WERI-Rb-1 (cell line): ENCODE measurements at regions not wholly inside any gene's neighbourhood (a gene's known extent, or its start where the extent isn't known, plus 50 kb on each side); places are given as distances from the start of the nearest gene placed in this dataset.

Experiments used
- DNase-seq: peaks from one replicate; pipeline ENCODE4 v3.0.0-alpha.2; 2020
- H3K27ac ChIP-seq: fragments of 250-450 bp; sonication (Bioruptor Pico); 2 replicates; pipeline ENCODE4 v1.5.1; 2020; ENCODE audit warnings: mild to moderate bottlenecking, moderate library complexity
- H3K27me3 ChIP-seq: fragments of 250-450 bp; sonication (Bioruptor Pico); 2 replicates; pipeline ENCODE4 v1.5.1; 2021; ENCODE audit warnings: mild to moderate bottlenecking, low read depth, moderate library complexity; ENCODE audit not compliant: insufficient read depth, severe bottlenecking
- H3K36me3 ChIP-seq: fragments of 250-450 bp; sonication (Bioruptor Pico); 2 replicates; pipeline ENCODE4 v1.5.1; 2020; ENCODE audit warnings: mild to moderate bottlenecking, moderate library complexity
- H3K4me3 ChIP-seq: 2 replicates; pipeline ENCODE4 v1.5.1; 2011; ENCODE audit warnings: low read depth, mild to moderate bottlenecking, control low read depth, low read length
- H3K9me3 ChIP-seq: fragments of 250-450 bp; sonication (Bioruptor Pico); 2 replicates; pipeline ENCODE4 v1.5.1; 2021; ENCODE audit warnings: mild to moderate bottlenecking, moderate library complexity; ENCODE audit not compliant: severe bottlenecking
- TF ChIP-seq, protein P1 (sequence below): IDR thresholded peaks from 2 replicates; pipeline ENCODE4 v1.5.1; 2011; ENCODE audit warnings: low read depth, mild to moderate bottlenecking, control low read depth, inconsistent platforms, low read length

DNA sequence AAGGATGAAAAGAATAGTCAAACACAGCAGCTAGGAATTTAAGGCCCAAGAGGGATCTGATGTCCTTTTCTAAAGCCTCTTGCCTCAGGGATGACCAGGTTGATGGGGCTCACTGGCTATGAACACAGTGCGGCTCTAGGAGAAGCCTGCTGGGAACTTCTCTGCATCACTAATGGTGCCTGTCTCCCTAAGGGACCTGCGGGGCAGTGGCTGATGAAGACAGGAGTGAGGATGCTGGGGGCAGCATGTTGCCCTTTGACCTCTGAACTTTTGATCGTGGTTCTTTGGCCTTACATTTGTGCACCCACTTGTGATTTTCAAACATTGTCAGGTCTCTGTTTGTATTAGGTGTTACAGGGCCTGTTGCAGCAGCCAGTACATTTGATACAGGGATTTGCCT is 64.9 kb upstream of the KLHL25 start:
- TF ChIP-seq, protein P1, sequence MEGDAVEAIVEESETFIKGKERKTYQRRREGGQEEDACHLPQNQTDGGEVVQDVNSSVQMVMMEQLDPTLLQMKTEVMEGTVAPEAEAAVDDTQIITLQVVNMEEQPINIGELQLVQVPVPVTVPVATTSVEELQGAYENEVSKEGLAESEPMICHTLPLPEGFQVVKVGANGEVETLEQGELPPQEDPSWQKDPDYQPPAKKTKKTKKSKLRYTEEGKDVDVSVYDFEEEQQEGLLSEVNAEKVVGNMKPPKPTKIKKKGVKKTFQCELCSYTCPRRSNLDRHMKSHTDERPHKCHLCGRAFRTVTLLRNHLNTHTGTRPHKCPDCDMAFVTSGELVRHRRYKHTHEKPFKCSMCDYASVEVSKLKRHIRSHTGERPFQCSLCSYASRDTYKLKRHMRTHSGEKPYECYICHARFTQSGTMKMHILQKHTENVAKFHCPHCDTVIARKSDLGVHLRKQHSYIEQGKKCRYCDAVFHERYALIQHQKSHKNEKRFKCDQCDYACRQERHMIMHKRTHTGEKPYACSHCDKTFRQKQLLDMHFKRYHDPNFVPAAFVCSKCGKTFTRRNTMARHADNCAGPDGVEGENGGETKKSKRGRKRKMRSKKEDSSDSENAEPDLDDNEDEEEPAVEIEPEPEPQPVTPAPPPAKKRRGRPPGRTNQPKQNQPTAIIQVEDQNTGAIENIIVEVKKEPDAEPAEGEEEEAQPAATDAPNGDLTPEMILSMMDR = no peak
- no peak overlapping the region for H3K4me3 ChIP-seq
- H3K27me3 ChIP-seq = peaks cover 12% of the 10 kb centered on the region
- no peak for DNase-seq
- H3K27ac ChIP-seq = no peak overlapping the region
- H3K36me3 ChIP-seq = no peaks in the 10 kb centered on the region
- H3K9me3 ChIP-seq = no peaks in the 10 kb centered on the region

- peaks cover 9% of the 10 kb centered on the region for H3K27me3 ChIP-seq
- no peak overlapping the region for H3K27ac ChIP-seq
- TF ChIP-seq, protein P1 = no peak
These were observed 65.9 kb upstream of the KLHL25 start for GRCh38 chr15:85860394-85861161.

GRCh38 chr15:85865070-85865684 is 70.5 kb upstream of the KLHL25 start:
- H3K36me3 ChIP-seq = no peaks in the 10 kb centered on the region
- H3K27me3 ChIP-seq = no peaks in the 10 kb centered on the region
- H3K27ac ChIP-seq = no peak overlapping the region
- H3K9me3 ChIP-seq = no peaks in the 10 kb centered on the region
- no peak overlapping the region for H3K4me3 ChIP-seq
- TF ChIP-seq, protein P1 = peak; percentile 85
- peak; percentile 55 for DNase-seq

More at GRCh38 chr15:85860394-85861161, 65.9 kb upstream of the KLHL25 start:
- no peaks in the 10 kb centered on the region for H3K36me3 ChIP-seq
- H3K4me3 ChIP-seq = no peak overlapping the region
- H3K9me3 ChIP-seq = no peaks in the 10 kb centered on the region
- no peak for DNase-seq

DNA sequence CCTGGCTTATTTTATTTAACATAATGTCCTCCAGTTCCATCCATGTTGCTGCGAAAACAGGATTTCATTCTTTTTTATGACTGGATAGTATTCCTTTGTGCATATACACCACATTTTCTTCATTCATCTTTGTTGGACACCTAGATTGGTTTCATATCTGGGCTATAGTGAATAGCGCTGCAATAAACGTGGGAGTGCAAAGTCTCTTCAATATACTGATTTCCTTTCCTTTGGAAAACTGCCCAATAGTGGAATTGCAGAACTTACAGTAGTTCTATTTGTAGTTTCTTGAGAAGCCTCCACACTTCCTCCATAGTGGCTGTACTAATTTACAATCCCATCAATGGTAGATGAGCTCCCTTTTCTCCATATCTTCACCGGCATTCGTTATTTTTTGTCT is 72.5 kb upstream of the KLHL25 start:
- no peak overlapping the region for H3K27ac ChIP-seq
- no peaks in the 10 kb centered on the region for H3K27me3 ChIP-seq
- H3K9me3 ChIP-seq = no peaks in the 10 kb centered on the region
- TF ChIP-seq, protein P1 = no peak
- no peaks in the 10 kb centered on the region for H3K36me3 ChIP-seq
- no peak overlapping the region for H3K4me3 ChIP-seq
- DNase-seq = no peak

DNA sequence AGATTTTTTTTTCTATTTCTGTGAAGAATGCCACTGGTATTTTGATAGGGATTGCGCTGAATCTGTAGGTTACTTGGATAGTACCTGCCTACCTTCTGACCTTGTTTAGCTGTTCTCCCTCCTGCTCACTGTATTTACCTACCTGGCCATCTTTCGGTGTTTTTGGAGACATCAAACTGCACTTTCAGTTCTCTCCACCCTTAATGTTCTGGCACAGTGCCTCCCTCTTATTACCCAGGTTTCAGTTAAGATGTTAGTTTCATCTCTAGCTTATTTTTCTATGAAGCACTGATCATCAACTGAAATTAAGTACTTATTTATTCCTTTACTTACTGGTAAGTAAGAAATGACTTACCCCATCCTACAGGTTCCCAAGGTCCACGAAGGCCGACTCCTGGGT is 74.4 kb upstream of the KLHL25 start:
- DNase-seq = no peak
- no peak overlapping the region for H3K27ac ChIP-seq
- no peaks in the 10 kb centered on the region for H3K9me3 ChIP-seq
- H3K27me3 ChIP-seq = no peaks in the 10 kb centered on the region
- no peak overlapping the region for H3K4me3 ChIP-seq
- H3K36me3 ChIP-seq = no peaks in the 10 kb centered on the region
- TF ChIP-seq, protein P1 = no peak
